ENCODE measurements at regions not wholly inside any gene's neighbourhood (a gene's known extent, or its start where the extent isn't known, plus 50 kb on each side); places are given as distances from the start of the nearest gene placed in this dataset.

- TF ChIP-seq GATA3 (IDR thresholded peaks at IDR 0.05; ENCODE audit: low read depth, low read length) (no peak), GATA2 (IDR thresholded peaks at IDR 0.05; ENCODE audit: low read depth, low read length) (no peak)
Observed at GRCh38 chr2:238704471-238705225, 143.2 kb upstream of the TWIST2 start.

- TF ChIP-seq GATA3 (IDR thresholded peaks at IDR 0.05; ENCODE audit: low read depth, low read length) (no peak), GATA2 (IDR thresholded peaks at IDR 0.05; ENCODE audit: low read depth, low read length) (no peak)
Observed at GRCh38 chr2:238706163-238706562, 141.7 kb upstream of the TWIST2 start.

GRCh38 chr2:238706673-238707072 is 141.2 kb upstream of the TWIST2 start:
- TF ChIP-seq GATA3 (IDR thresholded peaks at IDR 0.05; ENCODE audit: low read depth, low read length): no peak
- no peak for TF ChIP-seq GATA2 (IDR thresholded peaks at IDR 0.05; ENCODE audit: low read depth, low read length)

DNA sequence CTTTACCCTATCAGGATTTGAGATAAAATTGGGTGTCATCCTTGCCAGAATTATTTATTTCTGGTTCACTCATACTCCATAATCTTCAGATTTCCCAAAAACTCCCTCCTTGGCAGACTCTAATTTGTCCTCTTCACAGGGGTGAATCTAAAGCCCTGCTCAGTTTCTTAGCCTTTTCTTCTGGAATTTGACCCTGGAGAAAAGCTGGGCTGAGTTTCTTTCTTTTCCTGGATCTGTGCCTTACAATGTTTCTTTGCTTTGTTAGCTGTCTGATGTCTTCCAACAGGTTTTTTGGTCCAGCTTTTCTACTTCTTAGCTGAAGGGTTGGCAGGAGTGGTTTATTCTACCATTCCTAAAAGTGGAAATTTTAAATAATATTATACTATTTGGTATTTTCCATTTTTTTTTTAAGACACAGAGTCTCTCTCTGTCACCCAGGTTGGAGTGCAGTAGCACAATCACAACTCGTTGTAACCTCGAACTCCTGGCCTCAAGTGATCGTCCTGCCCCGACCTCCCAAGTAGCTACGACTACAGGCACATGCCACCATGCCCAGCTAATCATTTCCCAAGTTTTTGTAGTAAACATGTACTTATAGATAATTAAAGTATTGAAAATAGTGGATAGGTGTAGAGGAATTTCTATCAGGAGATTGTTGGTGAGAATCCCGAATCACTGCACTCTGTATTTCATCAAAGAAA is 138.4 kb upstream of the TWIST2 start:
- no peak for TF ChIP-seq GATA3 (IDR thresholded peaks at IDR 0.05; ENCODE audit: low read depth, low read length)
- TF ChIP-seq GATA2 (IDR thresholded peaks at IDR 0.05; ENCODE audit: low read depth, low read length): no peak

DNA sequence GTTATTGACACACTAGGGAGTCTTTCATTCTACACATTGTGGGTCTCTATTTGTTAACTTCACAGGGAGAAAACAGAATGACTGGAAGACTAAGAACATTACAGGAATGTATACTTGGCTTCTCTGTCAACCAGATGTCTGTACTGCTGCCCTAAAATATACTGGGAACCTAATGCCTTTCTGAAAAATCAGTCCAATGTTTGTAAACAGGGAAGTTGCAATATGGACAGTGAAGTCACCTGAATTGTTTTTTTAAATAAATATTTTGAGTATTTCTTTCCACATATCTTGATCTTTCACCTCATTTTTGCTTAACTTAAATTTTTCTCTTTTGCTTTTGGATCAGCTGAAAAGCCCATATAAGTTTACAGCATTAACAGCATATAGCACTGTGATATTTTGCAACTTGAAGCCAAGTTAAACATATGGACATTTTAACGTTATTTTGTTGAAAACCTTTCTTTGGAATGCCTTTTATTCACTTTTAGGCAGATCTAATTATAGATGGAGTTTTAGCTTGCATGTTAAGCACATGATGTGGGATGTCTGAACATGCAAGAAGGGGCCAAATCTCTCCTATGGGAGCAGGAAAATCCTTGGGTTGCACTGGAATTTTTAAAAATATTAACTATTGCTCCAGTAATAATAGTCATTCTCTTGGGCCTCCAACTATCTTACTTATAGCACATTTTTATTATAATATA is 137.7 kb upstream of the TWIST2 start:
- TF ChIP-seq GATA3 (IDR thresholded peaks at IDR 0.05; ENCODE audit: low read depth, low read length) (no peak), GATA2 (IDR thresholded peaks at IDR 0.05; ENCODE audit: low read depth, low read length) (no peak)

DNA sequence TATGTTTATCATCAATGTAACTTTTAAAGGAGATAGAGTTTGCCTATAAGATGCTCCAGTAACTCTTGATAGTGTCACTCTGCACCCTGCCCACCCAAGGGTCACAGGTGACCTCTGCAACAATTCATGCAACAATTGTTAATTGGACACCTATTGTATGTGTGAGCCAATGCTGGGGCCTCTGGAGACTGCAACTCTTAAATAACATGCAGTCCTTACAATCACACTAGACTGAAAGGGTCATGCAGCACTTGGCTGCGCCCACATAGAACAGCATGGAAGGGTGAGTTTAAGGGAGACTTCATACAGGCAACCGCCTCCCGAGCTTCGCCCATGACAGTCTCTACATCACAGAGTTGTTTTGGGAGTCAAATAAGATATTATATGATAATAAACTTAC is 137.1 kb upstream of the TWIST2 start:
- no peak for TF ChIP-seq GATA3 (IDR thresholded peaks at IDR 0.05; ENCODE audit: low read depth, low read length)
- TF ChIP-seq GATA2 (IDR thresholded peaks at IDR 0.05; ENCODE audit: low read depth, low read length): no peak

DNA sequence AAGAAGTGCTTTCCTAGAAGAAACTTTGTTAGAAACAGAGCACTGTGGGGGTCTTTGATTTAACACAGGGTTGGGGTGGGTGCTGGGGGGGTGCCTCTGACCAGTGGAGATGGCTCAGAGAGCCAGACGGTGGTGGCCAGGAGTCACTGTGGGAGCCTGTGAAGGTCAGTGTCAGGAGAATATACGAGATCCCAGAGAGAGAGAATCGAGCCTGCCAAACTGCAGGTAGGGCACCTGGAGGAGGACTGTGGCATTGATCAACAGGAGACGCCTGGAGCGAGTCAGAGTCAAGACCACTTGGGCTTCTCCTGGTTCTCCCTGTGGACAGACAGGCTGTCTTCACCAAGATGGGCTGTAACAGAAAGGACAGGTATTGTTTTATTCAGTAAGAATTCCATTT is 136.5 kb upstream of the TWIST2 start:
- TF ChIP-seq GATA2 (IDR thresholded peaks at IDR 0.05; ENCODE audit: low read depth, low read length) (no peak), GATA3 (IDR thresholded peaks at IDR 0.05; ENCODE audit: low read depth, low read length) (no peak)

- no peak for TF ChIP-seq GATA3 (IDR thresholded peaks at IDR 0.05; ENCODE audit: low read depth, low read length)
- TF ChIP-seq GATA2 (IDR thresholded peaks at IDR 0.05; ENCODE audit: low read depth, low read length): no peak
Observed at GRCh38 chr2:238712011-238712410, 135.9 kb upstream of the TWIST2 start.

- TF ChIP-seq GATA2 (IDR thresholded peaks at IDR 0.05; ENCODE audit: low read depth, low read length) (no peak), GATA3 (IDR thresholded peaks at IDR 0.05; ENCODE audit: low read depth, low read length) (no peak)
Observed at GRCh38 chr2:238713198-238713826, 134.6 kb upstream of the TWIST2 start.

DNA sequence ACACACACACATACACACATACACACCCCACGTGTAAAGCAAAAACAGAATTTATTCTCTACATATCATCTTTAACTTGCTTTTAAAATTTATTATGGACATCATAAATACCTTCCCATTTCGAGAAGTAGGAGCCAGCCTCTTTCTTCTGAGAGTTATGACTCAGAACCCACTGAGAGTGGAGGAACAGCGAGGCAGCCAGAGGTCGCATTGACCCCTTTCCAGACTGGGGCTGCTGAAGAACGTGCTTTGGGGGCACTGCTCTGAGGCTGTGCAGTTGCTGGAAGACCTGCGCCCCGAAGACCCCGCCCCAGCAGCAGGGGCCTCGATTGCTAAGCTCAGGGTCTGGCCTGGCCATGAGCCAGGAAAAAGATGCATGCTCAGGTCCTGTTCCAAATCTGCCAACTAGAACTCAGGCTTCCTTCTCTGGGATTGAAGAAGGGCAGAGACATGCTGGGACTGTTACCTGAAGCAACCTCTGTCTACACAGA is 133.8 kb upstream of the TWIST2 start:
- TF ChIP-seq GATA2 (IDR thresholded peaks at IDR 0.05; ENCODE audit: low read depth, low read length) (no peak), GATA3 (IDR thresholded peaks at IDR 0.05; ENCODE audit: low read depth, low read length) (no peak)

DNA sequence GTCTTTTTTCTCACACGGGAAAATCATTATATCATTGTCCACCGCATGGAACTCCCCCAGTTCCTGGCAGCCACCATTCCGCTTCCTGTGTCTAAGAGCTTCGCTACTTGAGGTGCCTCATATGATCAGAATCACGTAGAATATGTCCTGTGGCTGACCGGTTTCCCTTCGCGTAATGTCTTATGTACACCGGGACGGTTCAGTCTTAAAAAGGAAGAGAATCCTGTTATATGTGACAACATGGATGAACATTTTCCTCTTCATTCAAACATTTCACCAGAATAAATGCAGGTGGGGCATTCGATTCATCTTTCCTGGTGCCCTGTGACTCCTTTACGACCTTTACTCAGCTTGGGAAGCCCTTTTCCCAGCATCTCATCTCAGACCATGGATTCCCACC is 131.7 kb upstream of the TWIST2 start:
- TF ChIP-seq GATA2 (IDR thresholded peaks at IDR 0.05; ENCODE audit: low read depth, low read length) (no peak), GATA3 (IDR thresholded peaks at IDR 0.05; ENCODE audit: low read depth, low read length) (no peak)

- TF ChIP-seq GATA3 (IDR thresholded peaks at IDR 0.05; ENCODE audit: low read depth, low read length): no peak
- no peak for TF ChIP-seq GATA2 (IDR thresholded peaks at IDR 0.05; ENCODE audit: low read depth, low read length)
Observed at GRCh38 chr2:238716585-238716984, 131.3 kb upstream of the TWIST2 start.

DNA sequence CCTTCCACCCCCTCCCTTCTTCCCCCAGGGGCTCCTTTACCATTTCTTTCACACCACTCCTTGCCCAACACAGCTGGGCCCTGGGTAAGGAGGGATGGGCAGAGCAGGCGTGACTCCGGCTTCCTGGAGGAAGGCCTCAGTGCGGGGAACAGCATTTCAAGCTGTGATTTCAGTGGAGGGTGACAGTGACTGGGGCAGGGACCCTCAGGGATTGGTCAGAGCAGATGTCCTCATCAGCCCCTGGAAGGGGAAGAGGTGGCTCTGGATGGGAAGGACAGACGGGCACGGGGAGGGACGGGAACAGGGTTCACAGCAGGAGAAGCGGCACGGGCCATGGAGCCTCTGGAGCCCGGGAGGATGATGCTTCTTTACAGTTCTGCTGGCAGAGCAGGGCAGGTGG is 130.8 kb upstream of the TWIST2 start:
- TF ChIP-seq GATA3 (IDR thresholded peaks at IDR 0.05; ENCODE audit: low read depth, low read length) (no peak), GATA2 (IDR thresholded peaks at IDR 0.05; ENCODE audit: low read depth, low read length) (no peak)

- TF ChIP-seq GATA2 (IDR thresholded peaks at IDR 0.05; ENCODE audit: low read depth, low read length) (no peak), GATA3 (IDR thresholded peaks at IDR 0.05; ENCODE audit: low read depth, low read length) (no peak)
Observed at GRCh38 chr2:238719641-238720040, 128.2 kb upstream of the TWIST2 start.

Measured in SH-SY5Y (cell line).